GM12892 (cell line): ENCODE measurements at regions not wholly inside any gene's neighbourhood (a gene's known extent, or its start where the extent isn't known, plus 50 kb on each side); places are given as distances from the start of the nearest gene placed in this dataset.

Experiments
- POLR2A ChIP-seq: IDR thresholded peaks from 2 replicates; pipeline ENCODE4 v1.6.1; 2011; ENCODE audit warnings: low read depth, low read length, control low read depth
- POLR2AphosphoS5 ChIP-seq: IDR thresholded peaks from 2 replicates; pipeline ENCODE4 v1.6.1; 2011; ENCODE audit warnings: low read depth, low read length, control low read depth
- TAF1 ChIP-seq: IDR thresholded peaks from 2 replicates; pipeline ENCODE4 v1.6.1; 2011; ENCODE audit warnings: low read depth, mild to moderate bottlenecking, control low read depth, low read length, borderline replicate concordance

DNA sequence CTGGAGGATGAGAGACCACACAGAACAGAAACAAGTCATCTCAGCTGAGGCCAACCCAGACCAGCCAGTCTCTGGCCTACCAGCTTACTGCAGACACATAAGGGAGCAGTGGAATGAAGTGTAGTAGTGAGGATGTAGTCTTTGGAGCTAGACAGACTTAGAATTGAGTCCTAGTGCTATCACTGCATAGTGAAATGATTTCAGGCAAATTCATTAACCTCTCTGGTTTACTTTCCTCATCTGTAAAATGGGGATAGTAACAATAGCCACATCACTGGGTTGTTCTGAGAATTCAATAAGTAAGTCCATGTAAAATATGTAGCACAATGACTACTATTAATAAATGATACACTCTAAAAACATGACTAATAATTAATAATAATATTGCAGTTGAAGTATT, 383.8 kb downstream of the DLEU7 start:
- TF ChIP-seq POLR2A (no peak), POLR2AphosphoS5 (no peak), TAF1 (no peak)
